Cardiac muscle cell (in vitro differentiated cells and primary cell): ENCODE measurements at regions not wholly inside any gene's neighbourhood (a gene's known extent, or its start where the extent isn't known, plus 50 kb on each side); places are given as distances from the start of the nearest gene placed in this dataset.

Experiments used
- DNase-seq, 2 donors: peaks; one replicate each; pipeline versions ENCODE4 v3.0.0 to v3.0.0-alpha.2; 2010 to 2017; ENCODE audit warnings: low read depth in 1 of 2, low spot score in 1 of 2
- H3K27ac ChIP-seq: fragments of 200-600 bp; sonication (generic); 2 replicates; pipeline ENCODE4 v1.5.1; 2016
- H3K27me3 ChIP-seq: fragments of 200-600 bp; sonication (generic); 2 replicates; pipeline ENCODE4 v1.6.0; 2016; ENCODE audit warnings: control low read depth
- H3K36me3 ChIP-seq: fragments of 200-600 bp; sonication (generic); 2 replicates; pipeline ENCODE4 v1.5.1; 2016; ENCODE audit warnings: control low read depth
- H3K4me1 ChIP-seq: fragments of 200-600 bp; sonication (generic); 2 replicates; pipeline ENCODE4 v1.8.1; 2017; ENCODE audit warnings: low read depth, mild to moderate bottlenecking, mixed run types
- H3K4me3 ChIP-seq: fragments of 200-600 bp; sonication (generic); 2 replicates; pipeline ENCODE4 v1.5.1; 2016; ENCODE audit warnings: mild to moderate bottlenecking
- H3K9me3 ChIP-seq: fragments of 200-600 bp; sonication (generic); 2 replicates; pipeline ENCODE4 v1.5.1; 2017; ENCODE audit warnings: low read depth, mild to moderate bottlenecking, control low read depth
- TF ChIP-seq, protein P1 (sequence below): IDR thresholded peaks from 2 replicates; pipeline ENCODE4 v1.5.1; 2012; ENCODE audit warnings: low read depth, mild to moderate bottlenecking, low read length

DNA sequence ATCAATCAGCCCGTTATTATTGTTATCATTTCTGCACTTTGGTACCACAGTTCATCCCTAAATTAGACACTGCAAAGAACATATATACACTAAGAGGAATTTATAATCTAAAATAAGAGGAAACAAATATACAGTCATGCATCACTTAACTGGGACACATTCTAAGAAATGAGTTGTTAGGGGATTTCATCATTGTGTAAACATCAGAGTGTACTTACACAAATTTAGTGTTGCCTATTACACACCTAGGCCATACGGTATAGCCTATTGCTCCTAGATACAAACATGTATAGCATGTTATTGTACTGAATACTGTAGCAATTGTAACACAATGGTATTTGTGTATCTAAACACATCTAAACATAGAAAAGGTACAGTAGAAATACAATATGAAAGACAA is 190.5 kb downstream of the BMP4 start:
- DNase-seq = no peak
- Histone ChIP-seq H3K4me1 (peaks cover 9% of the 10 kb centered on the region), H3K27me3 (no peaks in the 10 kb centered on the region), H3K9me3 (no peaks in the 10 kb centered on the region), H3K36me3 (no peaks in the 10 kb centered on the region), H3K27ac (no peak overlapping the region), H3K4me3 (no peak overlapping the region)
- TF ChIP-seq, protein P1, sequence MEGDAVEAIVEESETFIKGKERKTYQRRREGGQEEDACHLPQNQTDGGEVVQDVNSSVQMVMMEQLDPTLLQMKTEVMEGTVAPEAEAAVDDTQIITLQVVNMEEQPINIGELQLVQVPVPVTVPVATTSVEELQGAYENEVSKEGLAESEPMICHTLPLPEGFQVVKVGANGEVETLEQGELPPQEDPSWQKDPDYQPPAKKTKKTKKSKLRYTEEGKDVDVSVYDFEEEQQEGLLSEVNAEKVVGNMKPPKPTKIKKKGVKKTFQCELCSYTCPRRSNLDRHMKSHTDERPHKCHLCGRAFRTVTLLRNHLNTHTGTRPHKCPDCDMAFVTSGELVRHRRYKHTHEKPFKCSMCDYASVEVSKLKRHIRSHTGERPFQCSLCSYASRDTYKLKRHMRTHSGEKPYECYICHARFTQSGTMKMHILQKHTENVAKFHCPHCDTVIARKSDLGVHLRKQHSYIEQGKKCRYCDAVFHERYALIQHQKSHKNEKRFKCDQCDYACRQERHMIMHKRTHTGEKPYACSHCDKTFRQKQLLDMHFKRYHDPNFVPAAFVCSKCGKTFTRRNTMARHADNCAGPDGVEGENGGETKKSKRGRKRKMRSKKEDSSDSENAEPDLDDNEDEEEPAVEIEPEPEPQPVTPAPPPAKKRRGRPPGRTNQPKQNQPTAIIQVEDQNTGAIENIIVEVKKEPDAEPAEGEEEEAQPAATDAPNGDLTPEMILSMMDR = no peak

DNA sequence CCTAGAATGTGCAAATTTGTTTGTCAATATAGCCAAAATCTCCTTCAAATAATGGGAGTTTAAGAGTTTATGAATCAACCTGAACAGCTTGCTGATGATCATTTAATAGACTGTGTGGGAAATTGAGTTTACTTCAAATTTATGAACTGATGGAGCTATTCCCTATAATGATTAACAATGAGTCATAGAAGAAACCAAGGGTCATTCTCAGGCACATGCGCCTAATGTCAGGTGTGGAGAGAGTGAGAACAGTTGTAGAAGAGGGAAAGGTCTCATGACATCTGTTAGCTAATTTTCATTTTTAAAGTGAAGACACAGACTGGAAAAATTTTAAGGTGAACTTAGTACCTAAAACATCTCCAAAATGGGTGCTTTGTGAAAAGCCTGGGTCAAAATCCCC is 191.8 kb downstream of the BMP4 start:
- H3K36me3 ChIP-seq = no peaks in the 10 kb centered on the region
- no peak overlapping the region for H3K4me3 ChIP-seq
- H3K4me1 ChIP-seq = peaks cover 9% of the 10 kb centered on the region
- H3K27ac ChIP-seq = no peak overlapping the region
- TF ChIP-seq, protein P1 = no peak
- no peaks in the 10 kb centered on the region for H3K27me3 ChIP-seq
- no peaks in the 10 kb centered on the region for H3K9me3 ChIP-seq
- no peak for DNase-seq

DNA sequence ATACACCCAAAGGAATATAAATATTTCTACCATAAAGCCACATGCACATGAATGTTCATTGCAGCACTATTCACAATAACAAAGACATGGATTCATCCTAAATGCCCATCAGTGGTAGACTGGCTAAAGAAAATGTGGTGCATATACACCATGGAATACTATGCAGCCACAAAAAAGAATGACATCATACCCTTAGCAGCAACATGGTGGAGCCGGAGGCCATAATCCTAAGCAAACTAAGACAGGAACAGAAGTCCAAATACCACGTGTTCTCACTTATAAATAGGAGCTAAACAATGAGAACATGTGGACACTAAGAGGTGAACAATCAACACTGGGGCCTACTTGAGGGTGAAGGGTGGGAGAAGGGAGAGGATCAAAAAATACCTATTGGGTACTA is 198.5 kb downstream of the BMP4 start:
- Histone ChIP-seq H3K4me3 (no peak overlapping the region), H3K9me3 (no peaks in the 10 kb centered on the region), H3K27me3 (no peaks in the 10 kb centered on the region), H3K27ac (no peak overlapping the region), H3K36me3 (no peaks in the 10 kb centered on the region), H3K4me1 (no peaks in the 10 kb centered on the region)
- TF ChIP-seq, protein P1 = no peak
- no peak for DNase-seq

DNA sequence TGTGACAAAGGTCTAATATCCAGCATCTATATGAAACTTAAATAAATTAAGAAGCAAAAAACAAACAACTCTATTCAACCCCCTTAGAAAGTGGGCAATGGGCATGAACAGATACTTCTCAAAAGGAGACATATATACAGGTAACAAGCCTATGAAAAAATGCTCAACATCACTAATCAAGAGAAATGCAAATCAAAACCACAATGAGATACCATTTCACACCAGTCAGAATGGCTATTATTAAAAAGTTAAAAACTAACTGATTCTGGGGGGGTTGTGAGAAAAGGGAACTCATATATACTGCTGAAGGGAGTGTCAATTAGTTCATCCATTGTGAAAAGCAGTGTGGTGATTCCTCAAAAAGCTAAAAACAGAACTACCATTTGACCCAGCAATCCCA is 198.9 kb downstream of the BMP4 start:
- Histone ChIP-seq H3K4me1 (no peaks in the 10 kb centered on the region), H3K27ac (no peak overlapping the region), H3K9me3 (no peaks in the 10 kb centered on the region), H3K4me3 (no peak overlapping the region), H3K36me3 (no peaks in the 10 kb centered on the region), H3K27me3 (no peaks in the 10 kb centered on the region)
- no peak for DNase-seq
- TF ChIP-seq, protein P1 = no peak

DNA sequence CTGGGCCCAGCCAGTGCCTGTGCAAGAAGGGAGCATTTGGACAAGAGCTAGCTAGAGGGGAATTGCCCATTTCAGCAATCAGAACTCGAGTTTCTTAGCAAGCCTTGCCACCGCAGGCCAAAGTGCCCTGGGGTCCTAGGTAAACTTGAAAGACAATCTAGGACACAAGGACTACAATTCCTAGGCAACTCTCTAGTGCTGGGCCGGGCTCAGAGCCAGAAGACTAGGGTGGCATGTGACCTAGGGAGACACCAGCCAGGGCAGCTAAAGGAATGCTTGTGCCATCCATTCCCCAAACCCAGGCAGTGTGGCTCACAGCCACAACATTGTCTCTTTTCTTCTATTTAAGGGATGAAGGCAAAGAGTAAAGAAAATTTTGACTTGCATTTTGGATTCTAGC is 205.0 kb downstream of the BMP4 start:
- Histone ChIP-seq H3K4me3 (no peak overlapping the region), H3K36me3 (no peaks in the 10 kb centered on the region), H3K27me3 (no peaks in the 10 kb centered on the region), H3K27ac (no peak overlapping the region), H3K9me3 (no peaks in the 10 kb centered on the region), H3K4me1 (no peaks in the 10 kb centered on the region)
- no peak for DNase-seq
- TF ChIP-seq, protein P1 = no peak

DNA sequence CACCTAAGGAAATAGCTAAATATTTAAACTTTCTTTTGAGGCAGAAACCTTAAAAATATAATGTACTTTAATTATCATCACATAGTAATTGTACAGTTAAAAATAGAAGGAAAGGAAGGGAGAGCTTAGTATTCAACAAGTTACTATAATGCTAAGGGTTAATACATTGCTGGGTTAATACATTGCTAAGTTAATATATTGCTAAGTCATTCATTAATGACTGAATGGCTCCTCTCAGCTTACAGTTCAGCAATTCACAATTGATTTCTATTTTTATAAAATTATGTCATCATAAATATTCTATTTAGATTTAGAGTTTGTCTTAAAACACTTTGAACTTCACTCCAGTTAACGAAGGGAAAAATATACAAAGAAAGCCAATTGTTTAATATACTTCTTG is 207.9 kb downstream of the BMP4 start:
- H3K27me3 ChIP-seq = no peaks in the 10 kb centered on the region
- H3K9me3 ChIP-seq = no peaks in the 10 kb centered on the region
- TF ChIP-seq, protein P1 = no peak
- no peaks in the 10 kb centered on the region for H3K36me3 ChIP-seq
- H3K4me3 ChIP-seq = no peak overlapping the region
- H3K4me1 ChIP-seq = no peaks in the 10 kb centered on the region
- no peak for DNase-seq
- H3K27ac ChIP-seq = no peak overlapping the region
